HEK293T (cell line): ENCODE measurements at regions not wholly inside any gene's neighbourhood (a gene's known extent, or its start where the extent isn't known, plus 50 kb on each side); places are given as distances from the start of the nearest gene placed in this dataset.

Experiments
- ARNT ChIP-seq: fragments of 450-650 bp; IDR thresholded peaks from 2 replicates; pipeline ENCODE4 v1.6.1; 2017; ENCODE audit warnings: mild to moderate bottlenecking
- BHLHE40 ChIP-seq: fragments of 450-650 bp; IDR thresholded peaks from 2 replicates; pipeline ENCODE4 v1.6.1; 2016; ENCODE audit warnings: mild to moderate bottlenecking, moderate library complexity, borderline replicate concordance
- CTBP1 ChIP-seq: fragments of 450-650 bp; IDR thresholded peaks from 2 replicates; pipeline ENCODE4 v1.6.1; 2016; ENCODE audit warnings: borderline replicate concordance
- ELF4 ChIP-seq: fragments of 450-650 bp; IDR thresholded peaks from 2 replicates; pipeline ENCODE4 v1.6.1; 2017; ENCODE audit warnings: antibody characterized with exemption
- FOXA1 ChIP-seq: fragments of 450-650 bp; IDR thresholded peaks from 2 replicates; pipeline ENCODE4 v1.6.1; 2016; ENCODE audit warnings: mild to moderate bottlenecking
- FOXK2 ChIP-seq: fragments of 450-650 bp; IDR thresholded peaks from 2 replicates; pipeline ENCODE4 v1.6.1; 2016; ENCODE audit warnings: mild to moderate bottlenecking
- FOXM1 ChIP-seq: fragments of 450-650 bp; IDR thresholded peaks from 2 replicates; pipeline ENCODE4 v1.6.1; 2017; ENCODE audit warnings: mild to moderate bottlenecking, borderline replicate concordance
- HDGF ChIP-seq: fragments of 450-650 bp; IDR thresholded peaks from 2 replicates; pipeline ENCODE4 v1.6.1; 2017; ENCODE audit warnings: antibody characterized with exemption, borderline replicate concordance
- LEF1 ChIP-seq: fragments of 450-650 bp; IDR thresholded peaks from 2 replicates; pipeline ENCODE4 v1.6.1; 2017; ENCODE audit warnings: mild to moderate bottlenecking, borderline replicate concordance
- NFRKB ChIP-seq: fragments of 450-650 bp; IDR thresholded peaks from 2 replicates; pipeline ENCODE4 v1.6.1; 2016; ENCODE audit warnings: mild to moderate bottlenecking, moderate library complexity
- PKNOX1 ChIP-seq: fragments of 450-650 bp; IDR thresholded peaks from 2 replicates; pipeline ENCODE4 v1.6.1; 2016
- SP1 ChIP-seq: fragments of 450-650 bp; IDR thresholded peaks from 2 replicates; pipeline ENCODE4 v1.6.1; 2017
- SUZ12 ChIP-seq: fragments of 450-650 bp; IDR thresholded peaks from 2 replicates; pipeline ENCODE4 v1.6.1; 2016; ENCODE audit warnings: mild to moderate bottlenecking
- TARDBP ChIP-seq: fragments of 450-650 bp; IDR thresholded peaks from 2 replicates; pipeline ENCODE4 v1.6.1; 2016

- TF ChIP-seq SP1 (no peak), HDGF (no peak), FOXA1 (no peak), BHLHE40 (no peak), FOXM1 (no peak), PKNOX1 (no peak), ELF4 (no peak), FOXK2 (no peak), CTBP1 (no peak), NFRKB (no peak), ARNT (no peak), LEF1 (no peak), SUZ12 (no peak), TARDBP (no peak)
These were observed 287.8 kb upstream of the SLC39A10 start for GRCh38 chr2:195369218-195369587.
